ENCODE measurements at regions not wholly inside any gene's neighbourhood (a gene's known extent, or its start where the extent isn't known, plus 50 kb on each side); places are given as distances from the start of the nearest gene placed in this dataset.

GRCh38 chr3:111339017-111339416 is 203.0 kb upstream of the CD96 start:
- no peak for ATAC-seq
- TF ChIP-seq ZC3H10 (CRISPR knock-in tag; IDR thresholded peaks at IDR 0.05): no peak
- no peak for TF ChIP-seq SNAI2 (CRISPR knock-in tag; IDR thresholded peaks at IDR 0.05)
- TF ChIP-seq GLIS3 (CRISPR knock-in tag; IDR thresholded peaks at IDR 0.05): no peak
- TF ChIP-seq CREB5 (CRISPR knock-in tag; IDR thresholded peaks at IDR 0.05; ENCODE audit: low read depth): no peak
- TF ChIP-seq ZNF8 (CRISPR knock-in tag; IDR thresholded peaks at IDR 0.05): no peak
- TF ChIP-seq OSR1 (CRISPR knock-in tag; IDR thresholded peaks at IDR 0.05): no peak
- no peak for TF ChIP-seq ESRRG (CRISPR knock-in tag; IDR thresholded peaks at IDR 0.05)
- TF ChIP-seq POU6F1 (CRISPR knock-in tag; IDR thresholded peaks at IDR 0.05; ENCODE audit: borderline replicate concordance, low read depth): no peak
- no peak for TF ChIP-seq ZFP3 (CRISPR knock-in tag; IDR thresholded peaks at IDR 0.05)
- TF ChIP-seq RARB (CRISPR knock-in tag; IDR thresholded peaks at IDR 0.05): no peak
- TF ChIP-seq ZNF565 (CRISPR knock-in tag; conservative IDR thresholded peaks at IDR 0.05; ENCODE audit: low read depth): no peak
- TF ChIP-seq CSDC2 (CRISPR knock-in tag; IDR thresholded peaks at IDR 0.05): no peak
- no peak for TF ChIP-seq TSHZ2 (CRISPR knock-in tag; IDR thresholded peaks at IDR 0.05)
- no peak for TF ChIP-seq PATZ1 (CRISPR knock-in tag; IDR thresholded peaks at IDR 0.05; ENCODE audit: borderline replicate concordance)

- TF ChIP-seq PPARA (CRISPR knock-in tag; IDR thresholded peaks at IDR 0.05; ENCODE audit: borderline replicate concordance): no peak
- no peak for TF ChIP-seq PATZ1 (CRISPR knock-in tag; IDR thresholded peaks at IDR 0.05; ENCODE audit: borderline replicate concordance)
- TF ChIP-seq BACH2 (CRISPR knock-in tag; IDR thresholded peaks at IDR 0.05; ENCODE audit: borderline replicate concordance): no peak
- TF ChIP-seq ZC3H10 (CRISPR knock-in tag; IDR thresholded peaks at IDR 0.05): no peak
- 0 out of 3 replicates have a peak, but pooled peaks have one; percentile 40 for ATAC-seq
These were observed 190.7 kb upstream of the CD96 start for GRCh38 chr3:111351334-111351733.

GRCh38 chr3:111352585-111352984 is 189.4 kb upstream of the CD96 start:
- no peak for TF ChIP-seq ZNF565 (CRISPR knock-in tag; conservative IDR thresholded peaks at IDR 0.05; ENCODE audit: low read depth)
- TF ChIP-seq GLIS3 (CRISPR knock-in tag; IDR thresholded peaks at IDR 0.05): no peak
- no peak for TF ChIP-seq BACH2 (CRISPR knock-in tag; IDR thresholded peaks at IDR 0.05; ENCODE audit: borderline replicate concordance)
- no peak for TF ChIP-seq ZNF8 (CRISPR knock-in tag; IDR thresholded peaks at IDR 0.05)
- no peak for TF ChIP-seq ARNTL (CRISPR knock-in tag; IDR thresholded peaks at IDR 0.05; ENCODE audit: borderline replicate concordance, low read depth)
- no peak for TF ChIP-seq RARB (CRISPR knock-in tag; IDR thresholded peaks at IDR 0.05)
- TF ChIP-seq POU6F1 (CRISPR knock-in tag; IDR thresholded peaks at IDR 0.05; ENCODE audit: borderline replicate concordance, low read depth): no peak
- TF ChIP-seq OSR1 (CRISPR knock-in tag; IDR thresholded peaks at IDR 0.05): no peak
- no peak for TF ChIP-seq CREB5 (CRISPR knock-in tag; IDR thresholded peaks at IDR 0.05; ENCODE audit: low read depth)
- TF ChIP-seq ZFP3 (CRISPR knock-in tag; IDR thresholded peaks at IDR 0.05): no peak
- TF ChIP-seq TSHZ2 (CRISPR knock-in tag; IDR thresholded peaks at IDR 0.05): no peak
- TF ChIP-seq SNAI2 (CRISPR knock-in tag; IDR thresholded peaks at IDR 0.05): no peak
- TF ChIP-seq ISL1 (CRISPR knock-in tag; IDR thresholded peaks at IDR 0.05): no peak
- ATAC-seq: no peak
